GM20000 (cell line): ENCODE measurements at regions not wholly inside any gene's neighbourhood (a gene's known extent, or its start where the extent isn't known, plus 50 kb on each side); places are given as distances from the start of the nearest gene placed in this dataset.

Experiments used
- DNase-seq: peaks from one replicate; pipeline ENCODE4 v3.0.0; 2012; ENCODE audit warnings: low spot score
- TF ChIP-seq, protein P1 (sequence below): IDR thresholded peaks from 2 replicates; pipeline ENCODE4 v1.5.1; 2012; ENCODE audit warnings: mild to moderate bottlenecking, control low read depth; ENCODE audit errors: extremely low read depth, missing control alignments

DNA sequence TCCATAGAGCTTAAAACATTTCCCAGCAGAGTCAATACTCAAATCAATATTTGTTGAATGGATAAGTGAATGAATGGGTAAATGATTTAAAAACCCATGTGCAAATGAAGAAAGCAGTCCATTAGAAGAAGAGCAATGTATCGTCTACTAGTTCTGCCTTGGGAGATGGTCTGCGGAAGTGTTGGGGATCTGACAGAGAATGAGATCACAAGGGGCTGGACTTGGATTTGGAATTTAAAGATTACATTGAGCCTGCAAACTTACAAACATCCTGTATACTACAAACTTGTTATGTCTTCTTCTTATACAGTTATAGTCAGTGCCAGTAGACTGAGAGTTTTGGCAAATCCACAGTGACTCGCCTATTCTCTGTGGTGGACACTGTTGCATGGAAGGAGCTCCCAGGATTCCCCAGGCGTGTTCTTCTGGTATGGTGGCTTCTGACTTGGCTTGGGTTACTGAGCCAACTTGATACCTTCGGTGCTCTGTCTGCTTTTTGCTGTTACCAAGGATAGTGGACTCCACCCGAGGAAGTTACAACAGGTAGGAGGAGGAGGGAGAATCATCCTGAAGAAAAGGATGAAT is 163.3 kb upstream of the SERPINE2 start:
- DNase-seq, result no peak
- TF ChIP-seq, protein P1, sequence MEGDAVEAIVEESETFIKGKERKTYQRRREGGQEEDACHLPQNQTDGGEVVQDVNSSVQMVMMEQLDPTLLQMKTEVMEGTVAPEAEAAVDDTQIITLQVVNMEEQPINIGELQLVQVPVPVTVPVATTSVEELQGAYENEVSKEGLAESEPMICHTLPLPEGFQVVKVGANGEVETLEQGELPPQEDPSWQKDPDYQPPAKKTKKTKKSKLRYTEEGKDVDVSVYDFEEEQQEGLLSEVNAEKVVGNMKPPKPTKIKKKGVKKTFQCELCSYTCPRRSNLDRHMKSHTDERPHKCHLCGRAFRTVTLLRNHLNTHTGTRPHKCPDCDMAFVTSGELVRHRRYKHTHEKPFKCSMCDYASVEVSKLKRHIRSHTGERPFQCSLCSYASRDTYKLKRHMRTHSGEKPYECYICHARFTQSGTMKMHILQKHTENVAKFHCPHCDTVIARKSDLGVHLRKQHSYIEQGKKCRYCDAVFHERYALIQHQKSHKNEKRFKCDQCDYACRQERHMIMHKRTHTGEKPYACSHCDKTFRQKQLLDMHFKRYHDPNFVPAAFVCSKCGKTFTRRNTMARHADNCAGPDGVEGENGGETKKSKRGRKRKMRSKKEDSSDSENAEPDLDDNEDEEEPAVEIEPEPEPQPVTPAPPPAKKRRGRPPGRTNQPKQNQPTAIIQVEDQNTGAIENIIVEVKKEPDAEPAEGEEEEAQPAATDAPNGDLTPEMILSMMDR, result no peak

DNA sequence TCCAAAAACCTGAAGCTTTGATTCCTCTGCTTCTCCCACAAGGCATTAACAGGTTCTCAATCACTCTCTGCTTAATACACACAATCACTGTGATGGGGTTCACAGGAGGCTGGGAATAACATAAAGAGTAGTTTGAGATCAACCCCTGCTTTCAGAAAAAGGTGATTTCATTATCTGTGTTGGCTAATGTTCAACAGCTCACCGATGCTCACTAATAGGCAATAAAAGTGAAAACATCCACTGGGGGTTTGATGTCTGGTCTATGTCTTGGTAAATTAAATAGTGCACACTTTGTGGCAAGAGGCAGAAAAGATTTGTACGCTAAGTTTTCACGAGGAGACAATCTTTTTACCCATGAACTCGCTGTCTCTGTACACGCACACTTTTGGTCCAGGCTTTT is 159.3 kb upstream of the SERPINE2 start:
- DNase-seq, result no peak
- TF ChIP-seq, protein P1, result no peak

DNA sequence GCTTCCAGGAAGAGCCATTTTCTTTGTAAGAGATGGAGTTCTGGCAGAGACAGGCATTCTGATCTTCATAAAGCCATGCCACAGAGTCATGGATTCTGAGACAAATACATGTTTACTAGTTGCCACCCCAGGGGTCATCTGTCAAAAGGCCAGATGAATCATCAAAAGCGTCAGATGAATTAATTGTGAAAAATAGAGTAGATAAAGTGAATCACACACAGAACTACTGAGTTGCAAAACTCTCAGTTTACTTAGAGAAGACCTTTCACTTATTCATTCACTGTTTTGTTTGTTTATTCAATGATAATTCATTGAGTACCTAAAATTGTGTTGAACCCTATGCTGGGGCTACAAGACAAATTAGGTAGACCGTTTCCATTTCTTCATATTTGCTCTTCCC is 157.7 kb upstream of the SERPINE2 start:
- no peak for DNase-seq
- TF ChIP-seq, protein P1, result no peak

DNA sequence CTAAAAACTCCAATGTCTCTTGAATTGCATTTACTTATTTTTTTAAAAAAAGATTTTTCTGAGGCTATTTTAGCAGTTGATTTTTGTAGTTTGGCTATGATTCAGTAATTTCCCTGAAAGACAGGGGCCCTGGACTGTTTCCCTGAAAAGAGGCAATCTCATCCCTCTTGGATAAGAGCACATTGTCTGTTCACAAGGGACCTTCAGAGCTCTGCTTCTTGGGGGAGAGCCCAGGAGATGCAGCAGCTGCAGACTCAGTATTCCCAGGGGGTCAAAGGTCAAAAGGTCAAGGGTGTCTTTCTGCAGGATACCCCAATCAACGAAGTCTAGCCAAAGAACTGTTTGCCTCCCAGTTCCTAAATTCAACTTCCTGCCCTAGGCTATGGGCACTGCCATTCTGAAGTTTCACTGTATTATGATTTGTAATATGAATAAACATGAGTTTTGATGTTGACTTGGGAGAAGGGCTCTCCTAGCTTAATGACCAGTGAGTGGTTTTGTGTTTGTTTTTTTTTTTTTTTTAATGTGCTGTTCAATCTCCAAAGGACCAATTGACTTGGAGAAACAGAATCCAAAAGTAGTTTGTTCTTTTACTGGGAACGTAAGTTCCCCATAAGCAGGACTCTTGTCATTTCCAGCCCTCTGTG is 157.0 kb upstream of the SERPINE2 start:
- DNase-seq, result no peak
- TF ChIP-seq, protein P1, result no peak

DNA sequence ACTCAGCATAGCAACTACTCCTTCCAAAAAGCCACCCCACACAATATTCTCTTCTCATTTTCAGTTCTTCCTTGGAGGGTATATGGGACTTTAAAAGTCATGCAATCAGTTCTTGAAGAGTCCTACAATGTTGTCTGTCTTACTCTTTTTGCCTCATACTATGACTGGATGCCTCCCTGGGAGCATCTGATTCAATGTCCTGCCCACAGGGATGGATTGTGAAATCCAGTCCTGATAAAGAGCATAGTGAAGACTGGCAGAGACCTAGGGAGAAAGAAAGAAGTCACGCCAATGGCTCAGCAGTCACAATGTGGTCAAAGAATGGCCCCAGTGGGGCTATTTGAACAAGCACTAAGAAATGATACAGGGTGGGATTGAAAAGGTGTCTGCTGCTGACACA is 155.1 kb upstream of the SERPINE2 start:
- TF ChIP-seq, protein P1, result no peak
- no peak for DNase-seq

DNA sequence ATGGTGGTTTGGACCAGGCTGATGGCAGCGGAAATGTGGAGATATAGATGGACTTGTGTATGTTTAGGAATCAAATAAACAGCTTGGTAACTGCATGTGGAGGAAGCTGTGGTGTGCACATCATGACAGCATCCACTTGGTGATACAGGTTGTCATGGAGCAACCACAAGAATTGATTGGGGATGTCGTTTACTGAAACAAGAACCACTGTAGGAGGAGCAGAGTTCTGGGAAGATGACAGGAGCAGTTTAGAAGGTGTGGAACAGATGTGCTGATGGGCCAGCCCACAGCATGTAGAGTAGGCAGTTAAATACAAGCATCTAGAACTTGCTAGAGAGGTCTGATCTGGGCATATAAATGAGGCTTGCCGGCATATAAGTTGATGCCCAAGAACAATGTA is 152.4 kb upstream of the SERPINE2 start:
- DNase-seq, result no peak
- TF ChIP-seq, protein P1, result no peak

DNA sequence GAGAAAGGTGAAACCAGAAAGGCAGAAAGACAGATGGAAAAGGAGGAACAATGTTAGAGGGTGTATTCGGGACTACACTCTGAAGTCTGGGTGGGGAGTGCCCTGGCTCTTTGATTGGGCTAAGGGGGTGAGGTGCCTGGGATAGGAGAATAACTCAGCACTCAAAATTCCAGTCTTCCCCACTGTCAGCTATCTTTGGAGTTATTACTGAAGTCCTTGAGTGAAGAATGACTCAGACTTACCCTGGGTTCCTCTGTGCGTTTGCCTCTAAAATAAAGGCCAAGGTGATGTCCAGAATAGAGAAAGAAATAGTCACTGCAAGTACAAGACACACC is 151.8 kb upstream of the SERPINE2 start:
- no peak for DNase-seq
- TF ChIP-seq, protein P1, result no peak
